Endothelial cell of umbilical vein (primary cell): ENCODE measurements at regions not wholly inside any gene's neighbourhood (a gene's known extent, or its start where the extent isn't known, plus 50 kb on each side); places are given as distances from the start of the nearest gene placed in this dataset.

Experiments
- BruUV-seq: library from RNA; stranded (reverse); fragments of 400-500 nt; replicated peaks from 2 replicates; lab custom pipeline; 2021; lab: Mats Ljungman, UMichigan
- CTCF ChIA-PET: fragments of 300-600, 350-600 bp; sonication (Branson Sonifier 250); formaldehyde crosslinking; loops from one replicate; lab custom pipeline; 2021; ENCODE audit warnings: antibody characterized with exemption, inconsistent platforms; lab: Charles Lee
- POLR2A ChIA-PET: fragments of 300-600, 350-600 bp; sonication (Branson Sonifier 250); formaldehyde crosslinking; loops from one replicate; lab custom pipeline; 2021; ENCODE audit warnings: antibody characterized with exemption, inconsistent platforms; lab: Charles Lee
- DNase-seq: peaks from one replicate; pipeline ENCODE4 v3.0.0-alpha.2; 2011; ENCODE audit warnings: low read depth, low spot score
- FAIRE-seq: peaks from 2 replicates; lab custom pipeline; 2011; peaks lifted over from hg19 to GRCh38; lab: Jason Lieb, UNC
- H2AFZ ChIP-seq: 2 replicates; pipeline ENCODE4 v1.6.0; 2012; ENCODE audit warnings: low read depth, low read length, control low read depth, inconsistent platforms
- H3K27ac ChIP-seq: 2 replicates; pipeline ENCODE4 v1.5.1; 2011; ENCODE audit warnings: low read depth, mild to moderate bottlenecking, control low read depth, low read length, moderate library complexity; ENCODE audit not compliant: insufficient read depth
- H3K27me3 ChIP-seq, 2 experiments: 2 replicates each; pipeline versions ENCODE4 v1.6.0 to v1.6.1; 2011; ENCODE audit warnings: low read length in 2 of 2, mixed read lengths in 1 of 2; ENCODE audit not compliant: control insufficient read depth in 2 of 2, insufficient read depth in 2 of 2
- H3K36me3 ChIP-seq, 2 experiments: 2 replicates in 1 of 2; 3 replicates in 1 of 2; pipeline ENCODE4 v1.5.1; 2011; ENCODE audit warnings: low read length in 2 of 2, mild to moderate bottlenecking in 1 of 2, moderate library complexity in 1 of 2; ENCODE audit not compliant: control insufficient read depth in 2 of 2, insufficient read depth in 2 of 2; ENCODE audit errors: extremely low read depth in 1 of 2
- H3K4me1 ChIP-seq: 3 replicates; pipeline ENCODE4 v1.5.1; 2011; ENCODE audit warnings: mild to moderate bottlenecking, low read length; ENCODE audit not compliant: control insufficient read depth, insufficient read depth; ENCODE audit errors: extremely low read depth
- H3K4me2 ChIP-seq: 2 replicates; pipeline ENCODE4 v1.6.1; 2011; ENCODE audit warnings: low read length, control low read depth, mixed read lengths; ENCODE audit not compliant: insufficient read depth
- H3K4me3 ChIP-seq, 3 experiments: fragments of 200-600 bp in 1 of 3; sonication (generic), shearing (Covaris generic) in 1 of 3; replicated peaks in 1 of 3; 2 replicates each; pipeline ENCODE4 v1.5.1; 2011 to 2016; ENCODE audit warnings: control low read depth in 3 of 3, low read length in 3 of 3, mild to moderate bottlenecking in 2 of 3, inconsistent platforms in 1 of 3, low read depth in 1 of 3, moderate library complexity in 1 of 3; ENCODE audit not compliant: insufficient read depth in 1 of 3
- H3K79me2 ChIP-seq: 2 replicates; pipeline ENCODE4 v1.6.0; 2012; ENCODE audit warnings: low read length, inconsistent platforms; ENCODE audit not compliant: control insufficient read depth, insufficient read depth
- H3K9ac ChIP-seq: replicated peaks from 2 replicates; pipeline ENCODE3; 2011; ENCODE audit warnings: low read length, control low read depth; ENCODE audit not compliant: insufficient read depth; ENCODE audit errors: extremely low read depth
- H3K9me1 ChIP-seq: replicated peaks from 3 replicates; pipeline ENCODE4 v1.6.0; 2011; ENCODE audit warnings: mild to moderate bottlenecking, low read length; ENCODE audit not compliant: control insufficient read depth, insufficient read depth; ENCODE audit errors: extremely low read depth
- H3K9me3 ChIP-seq: replicated peaks from 2 replicates; pipeline ENCODE4 v1.5.1; 2012; ENCODE audit warnings: low read length, inconsistent platforms; ENCODE audit not compliant: control insufficient read depth, insufficient read depth
- H4K20me1 ChIP-seq: replicated peaks from 2 replicates; pipeline ENCODE3; 2011; ENCODE audit warnings: mild to moderate bottlenecking, low read length; ENCODE audit not compliant: control insufficient read depth, insufficient read depth; ENCODE audit errors: extremely low read depth
- EZH2 ChIP-seq: IDR thresholded peaks from 2 replicates; pipeline ENCODE4 v1.6.1; 2012; ENCODE audit warnings: borderline replicate concordance, low read depth, mild to moderate bottlenecking, moderate library complexity, low read length, inconsistent platforms; ENCODE audit not compliant: severe bottlenecking
- FOS ChIP-seq: IDR thresholded peaks from 2 replicates; pipeline ENCODE4 v1.6.1; 2011; ENCODE audit warnings: mild to moderate bottlenecking, low read length, moderate library complexity, borderline replicate concordance; ENCODE audit not compliant: insufficient read depth
- GATA2 ChIP-seq: IDR thresholded peaks from 2 replicates; pipeline ENCODE4 v1.7.0; 2011; ENCODE audit warnings: low read depth, mild to moderate bottlenecking, moderate library complexity, mixed read lengths, low read length; ENCODE audit not compliant: insufficient read length, insufficient read depth
- JUN ChIP-seq: IDR thresholded peaks from 2 replicates; pipeline ENCODE4 v1.6.1; 2011; ENCODE audit warnings: borderline replicate concordance, low read depth; ENCODE audit not compliant: insufficient read length, insufficient read depth
- MYC ChIP-seq: IDR thresholded peaks from one replicate; pipeline ENCODE4 v1.6.1; 2011; ENCODE audit warnings: mild to moderate bottlenecking, low read depth, low read length
- POLR2A ChIP-seq: IDR thresholded peaks from 2 replicates; pipeline ENCODE4 v1.6.1; 2012; ENCODE audit warnings: low read depth, mild to moderate bottlenecking, control low read depth, low read length
- POLR2AphosphoS5 ChIP-seq: IDR thresholded peaks from 2 replicates; pipeline ENCODE4 v1.6.1; 2012; ENCODE audit warnings: low read depth, mild to moderate bottlenecking, control low read depth, low read length, moderate library complexity; ENCODE audit not compliant: insufficient read depth
- dilution Hi-C: fragments of 300-500 bp; cut with MboI; formaldehyde crosslinking; loops from one replicate; pipeline ENCODE4 v1.15.0; 2019; ENCODE audit warnings: low sequenced_read_pairs; ENCODE audit not compliant: extremely low pct_ligation_motif_present
- intact Hi-C: fragments of 100-400 bp; cut with micrococcal nuclease; formaldehyde crosslinking; loops from one replicate; pipeline ENCODE4 v1.10.0; 2022
- TF ChIP-seq, protein P1 (sequence below), 2 donors: IDR thresholded peaks; 1 replicate in 1 of 2; 2 replicates in 1 of 2; pipeline ENCODE4 v1.5.1; 2011; ENCODE audit warnings: low read length in 2 of 2, mild to moderate bottlenecking in 2 of 2, moderate library complexity in 2 of 2, control low read depth in 1 of 2, inconsistent platforms in 1 of 2, low read depth in 1 of 2; ENCODE audit not compliant: insufficient read depth in 1 of 2; ENCODE audit errors: extremely low read depth in 1 of 2
- TF ChIP-seq, protein P2 (sequence below): IDR thresholded peaks from 2 replicates; pipeline ENCODE4 v1.6.1; 2011; ENCODE audit not compliant: insufficient read depth, insufficient read length

- dilution Hi-C loops = no loop called here
Observed at GRCh38 chr16:87199379-87199778, 117.8 kb downstream of the C16orf95 start.

More at GRCh38 chr16:87199379-87199778, 117.8 kb downstream of the C16orf95 start:
- no peaks in the 10 kb centered on the region for H3K79me2 ChIP-seq
- ChIA-PET POLR2A (no interaction called here), CTCF (no interaction called here)
- no TSS peak for BruUV-seq
- FAIRE-seq (no peak), DNase-seq (no peak)
- no peaks in the 10 kb centered on the region for H3K4me1 ChIP-seq
- H3K27ac ChIP-seq = no peak overlapping the region
- H3K9ac ChIP-seq = no peak overlapping the region
- intact Hi-C loops = no loop called here
- H2AFZ ChIP-seq = no peak overlapping the region
- H3K4me3 ChIP-seq = no peak overlapping the region
- H3K36me3 ChIP-seq = no peaks in the 10 kb centered on the region
- TF ChIP-seq MYC (no peak), GATA2 (no peak), FOS (no peak), POLR2AphosphoS5 (no peak), EZH2 (no peak), POLR2A (no peak), JUN (no peak)
- TF ChIP-seq, protein P1, sequence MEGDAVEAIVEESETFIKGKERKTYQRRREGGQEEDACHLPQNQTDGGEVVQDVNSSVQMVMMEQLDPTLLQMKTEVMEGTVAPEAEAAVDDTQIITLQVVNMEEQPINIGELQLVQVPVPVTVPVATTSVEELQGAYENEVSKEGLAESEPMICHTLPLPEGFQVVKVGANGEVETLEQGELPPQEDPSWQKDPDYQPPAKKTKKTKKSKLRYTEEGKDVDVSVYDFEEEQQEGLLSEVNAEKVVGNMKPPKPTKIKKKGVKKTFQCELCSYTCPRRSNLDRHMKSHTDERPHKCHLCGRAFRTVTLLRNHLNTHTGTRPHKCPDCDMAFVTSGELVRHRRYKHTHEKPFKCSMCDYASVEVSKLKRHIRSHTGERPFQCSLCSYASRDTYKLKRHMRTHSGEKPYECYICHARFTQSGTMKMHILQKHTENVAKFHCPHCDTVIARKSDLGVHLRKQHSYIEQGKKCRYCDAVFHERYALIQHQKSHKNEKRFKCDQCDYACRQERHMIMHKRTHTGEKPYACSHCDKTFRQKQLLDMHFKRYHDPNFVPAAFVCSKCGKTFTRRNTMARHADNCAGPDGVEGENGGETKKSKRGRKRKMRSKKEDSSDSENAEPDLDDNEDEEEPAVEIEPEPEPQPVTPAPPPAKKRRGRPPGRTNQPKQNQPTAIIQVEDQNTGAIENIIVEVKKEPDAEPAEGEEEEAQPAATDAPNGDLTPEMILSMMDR (IDR thresholded peaks at IDR 0.05; ENCODE audit: extremely low read depth in 1 of 2, insufficient read depth in 1 of 2, low read depth in 1 of 2, low read length in 2 of 2) = no peak
- TF ChIP-seq, protein P2, sequence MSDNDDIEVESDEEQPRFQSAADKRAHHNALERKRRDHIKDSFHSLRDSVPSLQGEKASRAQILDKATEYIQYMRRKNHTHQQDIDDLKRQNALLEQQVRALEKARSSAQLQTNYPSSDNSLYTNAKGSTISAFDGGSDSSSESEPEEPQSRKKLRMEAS = no peak
- H3K9me1 ChIP-seq = no peaks in the 10 kb centered on the region
- peaks cover 0 to 3% of the 10 kb centered on the region in 2 experiments for H3K27me3 ChIP-seq
- H4K20me1 ChIP-seq = no peaks in the 10 kb centered on the region
- H3K4me2 ChIP-seq = no peak overlapping the region
- H3K9me3 ChIP-seq = no peaks in the 10 kb centered on the region
